ENCODE measurements at regions not wholly inside any gene's neighbourhood (a gene's known extent, or its start where the extent isn't known, plus 50 kb on each side); places are given as distances from the start of the nearest gene placed in this dataset.

DNA sequence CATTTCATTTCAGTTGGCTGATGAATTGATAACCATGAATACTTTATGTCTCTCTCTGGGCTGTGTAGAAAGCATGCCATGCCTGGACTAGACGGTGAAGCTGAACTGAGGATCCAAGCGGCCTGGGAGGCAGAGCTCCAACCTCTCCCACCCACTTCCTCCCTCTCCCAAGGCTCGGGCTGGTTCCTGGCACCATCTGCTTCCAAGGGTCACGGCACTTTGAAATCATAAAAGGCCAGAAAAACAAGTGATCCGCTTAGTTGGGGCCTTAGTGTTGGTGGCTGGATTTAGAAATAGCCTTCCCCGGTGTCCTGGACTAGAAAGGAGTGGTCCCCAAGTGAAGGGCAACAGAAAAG, 202.4 kb upstream of the PMEPA1 start:
- TF ChIP-seq, protein P1, sequence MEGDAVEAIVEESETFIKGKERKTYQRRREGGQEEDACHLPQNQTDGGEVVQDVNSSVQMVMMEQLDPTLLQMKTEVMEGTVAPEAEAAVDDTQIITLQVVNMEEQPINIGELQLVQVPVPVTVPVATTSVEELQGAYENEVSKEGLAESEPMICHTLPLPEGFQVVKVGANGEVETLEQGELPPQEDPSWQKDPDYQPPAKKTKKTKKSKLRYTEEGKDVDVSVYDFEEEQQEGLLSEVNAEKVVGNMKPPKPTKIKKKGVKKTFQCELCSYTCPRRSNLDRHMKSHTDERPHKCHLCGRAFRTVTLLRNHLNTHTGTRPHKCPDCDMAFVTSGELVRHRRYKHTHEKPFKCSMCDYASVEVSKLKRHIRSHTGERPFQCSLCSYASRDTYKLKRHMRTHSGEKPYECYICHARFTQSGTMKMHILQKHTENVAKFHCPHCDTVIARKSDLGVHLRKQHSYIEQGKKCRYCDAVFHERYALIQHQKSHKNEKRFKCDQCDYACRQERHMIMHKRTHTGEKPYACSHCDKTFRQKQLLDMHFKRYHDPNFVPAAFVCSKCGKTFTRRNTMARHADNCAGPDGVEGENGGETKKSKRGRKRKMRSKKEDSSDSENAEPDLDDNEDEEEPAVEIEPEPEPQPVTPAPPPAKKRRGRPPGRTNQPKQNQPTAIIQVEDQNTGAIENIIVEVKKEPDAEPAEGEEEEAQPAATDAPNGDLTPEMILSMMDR (IDR thresholded peaks at IDR 0.05): no peak
- TF ChIP-seq POLR2A (IDR thresholded peaks at IDR 0.05): no peak

All from uterus (tissue), 2 donors.